HuH-7 (cell line): ENCODE measurements at regions not wholly inside any gene's neighbourhood (a gene's known extent, or its start where the extent isn't known, plus 50 kb on each side); places are given as distances from the start of the nearest gene placed in this dataset.
A peak's percentile ranks its signal among the peaks of the same experiment; 100 is the strongest.

Experiments
- DNase-seq: peaks from one replicate; pipeline ENCODE4 v3.0.0; 2011; ENCODE audit warnings: low spot score

- no peak for DNase-seq
Measured at GRCh38 chr4:95660719-95661118, 111.9 kb upstream of the UNC5C start.

- no peak for DNase-seq
Measured at GRCh38 chr4:95651891-95652290, 103.1 kb upstream of the UNC5C start.

- DNase-seq = no peak
Measured at GRCh38 chr4:95644417-95644816, 95.6 kb upstream of the UNC5C start.

DNA sequence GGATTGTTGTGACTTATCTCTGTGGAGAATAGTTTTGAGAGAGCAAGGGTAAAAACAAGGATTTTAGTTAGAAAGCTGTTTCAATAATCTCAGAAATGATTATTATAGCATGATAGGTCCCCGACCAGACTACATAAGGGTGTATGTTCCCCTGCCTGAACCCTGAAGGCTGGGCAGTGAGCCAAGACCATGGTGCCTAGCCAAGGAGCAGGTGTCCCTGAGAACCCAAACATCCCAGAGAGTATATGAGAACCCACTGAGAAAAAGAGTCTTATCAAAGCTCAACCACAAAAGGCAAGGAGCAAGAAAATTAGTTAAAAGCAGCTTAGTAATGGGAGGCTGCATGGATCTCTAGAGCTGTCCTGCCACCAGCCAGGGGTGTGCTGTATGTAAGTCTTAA is 94.9 kb upstream of the UNC5C start:
- DNase-seq = no peak

- DNase-seq = no peak
Measured at GRCh38 chr4:95641571-95641970, 92.8 kb upstream of the UNC5C start.

DNA sequence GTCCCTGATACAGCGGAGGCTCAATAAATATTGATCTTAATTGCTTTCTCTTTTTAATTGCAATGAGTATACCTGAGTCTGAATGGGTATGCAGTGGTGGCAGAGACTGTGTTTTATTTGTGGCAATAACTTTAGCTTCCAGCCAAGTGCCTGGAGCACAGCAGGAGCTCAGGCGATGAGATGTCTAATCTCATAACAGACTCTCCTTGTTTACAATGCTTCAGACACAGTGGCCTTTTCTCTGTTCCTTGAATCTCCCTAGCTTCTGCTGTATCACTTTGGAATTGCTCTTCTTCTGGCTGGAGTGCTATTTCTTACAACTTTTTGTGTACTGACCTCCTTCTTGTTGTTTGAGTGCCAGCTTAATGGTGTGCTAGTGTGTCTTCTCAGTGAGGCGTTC is 91.5 kb upstream of the UNC5C start:
- no peak for DNase-seq

DNA sequence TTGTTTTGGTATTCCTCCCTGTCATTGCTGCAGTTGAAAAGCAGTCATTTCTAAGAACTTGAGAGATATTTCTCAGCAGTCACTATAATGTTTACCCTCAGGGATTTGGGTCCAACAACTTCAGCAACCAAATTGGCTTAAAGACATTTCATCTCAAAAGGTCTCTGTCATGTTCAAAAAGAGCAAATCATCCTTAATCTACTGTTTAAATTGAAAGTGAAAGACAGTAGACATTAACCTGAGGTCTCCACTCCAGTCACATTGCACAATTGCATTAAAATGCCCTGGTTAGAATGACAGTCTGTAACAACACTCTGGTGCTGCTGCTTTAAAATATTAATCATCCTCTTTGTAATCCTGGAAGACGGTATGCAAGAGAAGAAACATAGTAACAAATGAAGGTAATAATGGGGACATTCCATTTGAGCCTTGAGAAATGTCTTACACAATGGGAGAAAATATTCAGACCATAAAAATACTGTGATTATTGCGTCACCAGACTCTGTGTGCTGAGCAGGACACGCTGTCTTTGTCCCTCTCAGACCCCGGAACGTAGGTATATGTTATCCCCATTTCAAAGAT is 90.2 kb upstream of the UNC5C start:
- DNase-seq = no peak

DNA sequence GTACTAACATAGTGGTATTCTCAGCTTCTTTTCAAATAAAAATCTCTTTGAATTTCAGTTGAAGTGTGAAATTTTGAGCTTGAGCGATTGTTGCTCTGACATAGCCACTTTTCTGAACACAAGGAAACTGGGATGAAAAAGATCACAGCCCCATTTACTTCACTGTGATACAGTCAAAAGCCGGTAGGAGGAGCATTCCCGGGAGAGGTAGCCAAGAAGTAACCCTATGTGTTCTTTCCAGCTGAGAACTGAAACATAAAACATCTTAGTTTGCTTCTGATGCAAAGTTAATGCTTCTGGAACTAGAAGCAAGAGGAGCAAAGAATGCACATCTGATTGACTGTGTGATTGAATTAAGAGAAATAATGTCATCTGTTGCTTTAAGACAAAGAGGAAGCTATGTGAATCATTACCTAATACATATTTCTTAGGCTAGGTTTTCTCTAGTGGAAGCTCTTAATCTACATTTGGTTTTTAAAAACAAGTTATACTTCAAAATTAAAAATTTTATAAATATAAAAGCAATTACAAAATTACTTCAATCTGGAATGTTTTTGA is 88.3 kb upstream of the UNC5C start:
- DNase-seq = peak; percentile 12

GRCh38 chr4:95636061-95636460 is 87.3 kb upstream of the UNC5C start:
- DNase-seq = no peak

- DNase-seq = no peak
Measured at GRCh38 chr4:95627709-95628108, 78.9 kb upstream of the UNC5C start.

GRCh38 chr4:95627024-95627605 is 78.3 kb upstream of the UNC5C start:
- DNase-seq = no peak

GRCh38 chr4:95625020-95625419 is 76.2 kb upstream of the UNC5C start:
- no peak for DNase-seq

GRCh38 chr4:95619525-95620443 is 71.0 kb upstream of the UNC5C start:
- no peak for DNase-seq

DNA sequence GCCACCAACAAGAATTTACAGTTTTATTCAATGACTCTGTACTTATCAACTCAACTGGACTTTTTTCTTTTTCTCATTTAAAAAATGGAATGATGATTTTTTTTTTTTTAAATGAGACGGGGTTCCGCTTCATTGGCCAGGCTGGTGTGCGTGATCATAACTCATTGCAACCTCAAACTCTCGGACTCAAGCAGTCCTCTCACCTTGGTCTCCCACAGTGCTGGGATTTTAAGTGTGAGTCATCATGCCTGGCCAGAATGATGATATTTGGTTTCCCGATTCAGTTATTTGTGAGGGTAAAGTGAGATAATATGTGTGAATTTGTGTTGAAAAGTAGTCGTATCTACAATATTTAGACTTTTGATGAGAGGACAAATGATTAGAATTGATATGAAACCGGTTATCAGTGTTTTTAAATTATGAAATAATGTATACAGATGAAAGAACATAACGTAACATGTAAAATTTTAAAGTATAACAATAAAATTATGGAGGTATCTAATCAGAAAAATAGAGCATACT is 66.0 kb upstream of the UNC5C start:
- DNase-seq = no peak

DNA sequence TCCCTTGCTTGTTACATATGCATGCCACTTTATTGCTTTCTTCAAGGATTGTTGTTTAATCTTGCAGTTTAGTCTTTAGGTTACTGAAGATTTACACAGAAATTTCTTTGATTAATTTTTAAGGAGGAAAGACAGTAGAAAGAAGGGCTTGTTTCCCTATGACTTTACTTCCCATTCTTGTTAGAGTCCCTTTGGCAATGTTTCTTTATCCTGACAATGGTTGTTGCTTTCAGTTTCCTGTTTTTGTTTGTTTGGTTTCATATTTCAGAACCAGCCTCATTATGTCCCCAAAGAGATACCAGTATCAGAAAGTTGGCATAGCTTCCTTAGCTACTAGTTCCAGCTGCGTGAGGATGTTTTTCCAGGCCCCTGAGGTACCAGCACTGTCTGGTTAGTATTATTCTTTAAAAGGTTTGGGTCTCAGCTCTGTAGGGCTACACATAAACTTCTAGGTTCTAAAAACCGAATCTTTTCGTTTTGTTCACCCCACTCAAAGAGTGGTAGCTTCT is 61.3 kb upstream of the UNC5C start:
- DNase-seq = no peak

DNA sequence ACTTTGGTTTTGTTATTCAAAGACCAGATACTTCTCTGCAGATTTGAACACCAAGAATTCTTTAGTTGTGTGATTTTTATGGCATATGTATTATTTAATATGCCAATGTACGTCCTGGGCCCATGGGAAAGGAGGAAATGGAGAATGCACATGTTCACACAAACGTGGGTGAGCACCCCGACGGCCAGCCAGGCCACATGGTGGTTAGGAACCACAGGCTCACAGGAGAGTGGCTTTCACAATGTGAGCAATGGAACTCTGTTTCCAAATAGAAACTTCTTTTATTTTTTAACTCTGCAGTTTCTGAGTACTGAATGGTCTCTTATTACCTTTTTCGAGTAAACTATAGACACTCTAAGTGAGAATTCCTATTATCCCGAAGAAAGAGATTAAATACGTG is 58.0 kb upstream of the UNC5C start:
- DNase-seq = no peak

- no peak for DNase-seq
Measured at GRCh38 chr4:95603393-95603792, 54.6 kb upstream of the UNC5C start.

DNA sequence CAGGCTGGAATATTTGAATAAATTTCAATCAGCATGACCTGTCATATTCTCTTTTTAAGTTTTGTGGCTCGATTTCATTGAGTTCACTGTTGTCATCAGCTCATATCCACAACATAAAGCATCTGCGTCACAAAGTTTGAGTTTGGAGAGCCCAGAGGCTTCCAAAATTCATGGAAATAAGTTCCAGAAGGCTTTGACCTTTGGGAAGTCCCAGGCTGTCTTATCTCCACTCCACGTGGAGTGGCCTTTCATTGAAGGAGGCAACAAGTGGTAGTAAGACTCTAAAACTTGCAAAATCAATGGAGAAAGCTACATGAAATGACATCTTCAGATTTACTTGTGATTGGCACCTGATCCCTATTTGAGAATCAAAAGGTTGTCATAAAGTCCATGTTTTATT is 54.1 kb upstream of the UNC5C start:
- no peak for DNase-seq

DNA sequence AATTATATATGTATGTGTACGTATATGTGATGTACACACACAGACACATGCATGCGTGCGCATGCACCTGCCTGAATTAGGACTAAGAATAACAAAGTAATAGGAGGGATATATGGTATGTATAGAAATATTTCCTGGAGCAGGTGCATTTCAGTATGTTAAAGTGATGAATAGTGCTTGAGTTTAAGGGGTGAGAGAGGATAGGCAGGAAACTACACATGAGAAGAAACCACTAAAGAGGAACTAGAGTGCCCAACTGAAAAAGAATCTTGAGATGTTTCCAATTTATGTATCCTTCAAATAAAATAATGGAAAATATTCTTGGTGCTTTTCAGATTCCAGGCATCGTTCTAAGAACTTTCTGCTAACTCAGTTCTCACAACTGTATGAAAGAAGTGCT is 52.6 kb upstream of the UNC5C start:
- no peak for DNase-seq

DNA sequence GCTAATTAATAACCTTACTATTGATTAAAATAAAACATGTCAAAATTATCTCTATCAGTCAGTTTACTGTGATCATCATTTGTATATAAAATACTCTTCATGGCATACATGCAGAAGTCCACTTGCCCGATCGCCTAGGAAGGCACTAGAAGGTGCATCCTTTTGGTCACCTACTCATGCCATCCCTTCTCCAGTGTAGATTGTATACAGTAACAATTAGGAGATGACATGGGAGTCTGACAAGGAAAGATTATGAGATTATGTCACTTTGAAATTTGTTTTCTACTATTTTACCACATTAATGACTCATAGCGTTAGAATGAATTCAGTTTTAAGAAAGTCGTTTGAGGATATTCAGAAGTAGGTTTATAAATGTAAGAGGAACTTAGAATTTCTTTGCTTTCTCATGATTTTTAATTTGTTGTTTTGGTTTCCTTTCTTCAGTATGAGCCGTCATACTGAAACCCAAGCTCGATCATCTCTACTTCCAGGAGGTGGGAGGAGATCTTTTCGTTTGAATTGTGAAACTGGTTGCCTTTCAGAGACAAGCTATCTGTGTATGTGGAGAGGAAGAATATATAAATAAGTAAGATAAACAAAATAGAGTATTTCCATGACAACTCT is 51.1 kb upstream of the UNC5C start:
- DNase-seq = no peak
